ENCODE measurements at regions not wholly inside any gene's neighbourhood (a gene's known extent, or its start where the extent isn't known, plus 50 kb on each side); places are given as distances from the start of the nearest gene placed in this dataset.

DNA sequence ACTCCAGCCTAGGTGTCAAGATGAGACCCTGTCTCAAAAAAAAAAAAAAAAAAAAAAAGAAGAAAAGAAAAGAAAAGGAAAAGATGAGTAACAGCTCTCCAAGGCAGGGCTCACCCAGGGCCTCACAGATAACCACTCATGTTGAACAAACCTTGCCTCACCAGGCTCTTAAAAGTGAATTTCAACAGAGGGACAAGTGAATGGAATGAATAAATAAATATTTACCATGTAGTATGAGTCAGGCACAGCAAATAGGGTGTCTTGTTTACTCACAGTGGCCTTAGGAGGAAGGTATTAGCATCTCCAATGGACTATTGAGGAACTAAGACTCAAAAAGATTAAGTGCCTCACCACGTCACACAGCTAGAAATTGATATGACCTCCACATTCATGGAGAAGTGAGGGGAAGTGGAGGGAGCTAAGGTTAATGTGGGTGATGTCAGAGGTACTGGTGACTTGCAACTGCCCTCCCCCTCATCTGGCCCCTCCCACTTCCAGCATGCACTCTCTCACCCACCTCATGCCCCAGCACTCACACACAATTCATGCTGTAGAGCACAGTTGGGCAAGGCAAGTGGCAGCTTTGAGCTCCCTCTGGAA is 255.5 kb downstream of the UACA start:
- no peak overlapping the region for H2AK5ac ChIP-seq (ENCODE audit: insufficient read length, low read length)
- H4K20me1 ChIP-seq (ENCODE audit: control insufficient read depth, insufficient read depth, insufficient read length): no peaks in the 10 kb centered on the region
- H3K27me3 ChIP-seq (ENCODE audit: insufficient read depth, low read length): no peaks in the 10 kb centered on the region
- H3K79me2 ChIP-seq (ENCODE audit: insufficient read depth, low read length): no peaks in the 10 kb centered on the region
- Mint-ChIP-seq H3K9me3 (peaks cover 12 to 24% of the 10 kb centered on the region in 2 experiments), H3K4me1 (peaks cover 43 to 50% of the 10 kb centered on the region in 2 experiments), H3K27ac (no peak overlapping the region), H3K36me3 (ENCODE audit: insufficient read depth in 1 of 3, low read depth in 3 of 3) (peaks cover 0 to 10% (median 8%) of the 10 kb centered on the region in 3 experiments; a peak in 4 of 7 replicates), H3K4me3 (no peak overlapping the region), H3K27me3 (ENCODE audit: low read depth) (peaks cover 2% of the 10 kb centered on the region; the same call in 1 of the 2 replicates)
- no peak overlapping the region for H4K5ac ChIP-seq (ENCODE audit: insufficient read length, low read depth, low read length)
- no peak overlapping the region for H3K23ac ChIP-seq (ENCODE audit: insufficient read length, low read depth, low read length)
- no peaks in the 10 kb centered on the region for H3K79me1 ChIP-seq (ENCODE audit: insufficient read depth, low read depth, low read length, poor library complexity, severe bottlenecking)
- no peak for DNase-seq
- WGBS (ENCODE audit: extremely low coverage, insufficient read length, low lambda C conversion rate): no CpG with 5 or more reads among the region's 1 CpG
- TF ChIP-seq, protein P1, sequence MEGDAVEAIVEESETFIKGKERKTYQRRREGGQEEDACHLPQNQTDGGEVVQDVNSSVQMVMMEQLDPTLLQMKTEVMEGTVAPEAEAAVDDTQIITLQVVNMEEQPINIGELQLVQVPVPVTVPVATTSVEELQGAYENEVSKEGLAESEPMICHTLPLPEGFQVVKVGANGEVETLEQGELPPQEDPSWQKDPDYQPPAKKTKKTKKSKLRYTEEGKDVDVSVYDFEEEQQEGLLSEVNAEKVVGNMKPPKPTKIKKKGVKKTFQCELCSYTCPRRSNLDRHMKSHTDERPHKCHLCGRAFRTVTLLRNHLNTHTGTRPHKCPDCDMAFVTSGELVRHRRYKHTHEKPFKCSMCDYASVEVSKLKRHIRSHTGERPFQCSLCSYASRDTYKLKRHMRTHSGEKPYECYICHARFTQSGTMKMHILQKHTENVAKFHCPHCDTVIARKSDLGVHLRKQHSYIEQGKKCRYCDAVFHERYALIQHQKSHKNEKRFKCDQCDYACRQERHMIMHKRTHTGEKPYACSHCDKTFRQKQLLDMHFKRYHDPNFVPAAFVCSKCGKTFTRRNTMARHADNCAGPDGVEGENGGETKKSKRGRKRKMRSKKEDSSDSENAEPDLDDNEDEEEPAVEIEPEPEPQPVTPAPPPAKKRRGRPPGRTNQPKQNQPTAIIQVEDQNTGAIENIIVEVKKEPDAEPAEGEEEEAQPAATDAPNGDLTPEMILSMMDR (conservative IDR thresholded peaks at IDR 0.05): no peak
- no peak overlapping the region for H3K4me2 ChIP-seq (ENCODE audit: insufficient read depth, insufficient read length, low read length)
- no peak overlapping the region for H2BK5ac ChIP-seq (ENCODE audit: insufficient read length, low read length)
- no peak overlapping the region for H4K8ac ChIP-seq (replicated peaks; ENCODE audit: insufficient read length, low read depth, low read length)
- H2BK20ac ChIP-seq (ENCODE audit: low read depth, low read length, poor library complexity, severe bottlenecking): no peak overlapping the region
- H2AFZ ChIP-seq (ENCODE audit: low read length): no peak overlapping the region
- no peak overlapping the region for H3K14ac ChIP-seq (ENCODE audit: insufficient read depth, low read length)
- H3K23me2 ChIP-seq (ENCODE audit: insufficient read length, low read depth, low read length, poor library complexity, severe bottlenecking): no peaks in the 10 kb centered on the region
- peaks cover 7% of the 10 kb centered on the region; the same call in 1 of the 2 replicates for H3K4me1 ChIP-seq (ENCODE audit: insufficient read depth, low read length)
- H3K9me3 ChIP-seq (ENCODE audit: control insufficient read depth, low read depth, low read length): no peaks in the 10 kb centered on the region
- H3K27ac ChIP-seq (ENCODE audit: insufficient read length, low read depth, low read length): no peak overlapping the region
- H3K18ac ChIP-seq (ENCODE audit: insufficient read length, low read depth, low read length): no peak overlapping the region
- no peak overlapping the region for H2BK15ac ChIP-seq (ENCODE audit: low read depth, low read length)
- H2BK12ac ChIP-seq (ENCODE audit: insufficient read length, low read depth, low read length): no peak overlapping the region
- no peak overlapping the region for H3T11ph ChIP-seq (ENCODE audit: low read length)
- H2BK120ac ChIP-seq (ENCODE audit: low read depth, low read length, poor library complexity, severe bottlenecking): no peak overlapping the region
- no peak overlapping the region for H4K91ac ChIP-seq (ENCODE audit: insufficient read length, low read depth, low read length)
- no peak overlapping the region for H3K4ac ChIP-seq (ENCODE audit: low read depth, low read length)
- H3K56ac ChIP-seq (ENCODE audit: insufficient read length, low read depth, low read length): no peak overlapping the region
- H3K9ac ChIP-seq (ENCODE audit: extremely low read depth, insufficient read length, low read length): no peak overlapping the region
